GM04504 (cell line): ENCODE measurements at regions not wholly inside any gene's neighbourhood (a gene's known extent, or its start where the extent isn't known, plus 50 kb on each side); places are given as distances from the start of the nearest gene placed in this dataset.
A peak's percentile ranks its signal among the peaks of the same experiment; 100 is the strongest.

Experiments
- DNase-seq: peaks from one replicate; pipeline ENCODE4 v3.0.0-alpha.2; 2012; ENCODE audit warnings: low read depth

DNA sequence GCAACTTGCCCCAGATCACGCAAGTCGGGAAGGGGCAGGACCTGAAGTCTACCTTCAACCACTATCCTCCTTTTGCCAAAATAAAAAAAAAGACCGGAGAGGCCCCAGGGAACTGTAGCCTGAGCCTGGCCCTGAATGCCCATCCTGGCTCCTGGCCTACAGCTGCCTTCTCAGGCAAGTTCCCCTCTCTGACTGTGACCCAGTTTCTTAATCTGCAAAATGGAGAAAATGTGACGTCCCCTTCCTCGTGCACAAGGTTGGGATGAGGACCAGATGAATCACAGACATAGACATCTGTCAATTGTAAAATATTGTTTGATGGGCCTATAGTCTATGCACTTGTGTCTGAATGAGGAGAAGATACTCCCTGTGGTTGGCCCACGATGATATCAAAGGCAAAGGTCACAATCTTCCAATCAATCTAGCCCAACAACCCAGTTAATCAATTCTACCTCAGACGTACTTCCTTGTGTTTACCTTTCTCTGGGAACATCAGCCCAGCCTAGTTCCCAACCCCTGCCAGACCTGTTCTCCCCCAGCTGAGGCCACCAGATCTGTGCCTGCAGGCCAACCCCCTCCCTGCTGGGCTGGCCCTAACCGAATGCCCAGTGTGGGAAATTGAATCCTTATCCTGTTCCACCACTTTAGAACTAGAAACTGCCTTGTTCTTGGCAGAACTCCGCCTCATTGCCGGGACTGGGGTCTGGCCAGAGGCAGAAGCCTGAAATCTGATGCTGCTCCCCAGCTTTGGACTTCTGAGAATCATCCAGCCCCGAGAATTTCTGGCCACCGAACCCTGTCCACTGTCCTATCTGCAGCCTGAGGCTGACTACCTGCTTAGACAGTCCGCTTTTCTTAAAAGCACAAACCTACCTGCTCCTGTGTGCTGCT is 101.8 kb upstream of the LIPC start:
- DNase-seq = no peak

DNA sequence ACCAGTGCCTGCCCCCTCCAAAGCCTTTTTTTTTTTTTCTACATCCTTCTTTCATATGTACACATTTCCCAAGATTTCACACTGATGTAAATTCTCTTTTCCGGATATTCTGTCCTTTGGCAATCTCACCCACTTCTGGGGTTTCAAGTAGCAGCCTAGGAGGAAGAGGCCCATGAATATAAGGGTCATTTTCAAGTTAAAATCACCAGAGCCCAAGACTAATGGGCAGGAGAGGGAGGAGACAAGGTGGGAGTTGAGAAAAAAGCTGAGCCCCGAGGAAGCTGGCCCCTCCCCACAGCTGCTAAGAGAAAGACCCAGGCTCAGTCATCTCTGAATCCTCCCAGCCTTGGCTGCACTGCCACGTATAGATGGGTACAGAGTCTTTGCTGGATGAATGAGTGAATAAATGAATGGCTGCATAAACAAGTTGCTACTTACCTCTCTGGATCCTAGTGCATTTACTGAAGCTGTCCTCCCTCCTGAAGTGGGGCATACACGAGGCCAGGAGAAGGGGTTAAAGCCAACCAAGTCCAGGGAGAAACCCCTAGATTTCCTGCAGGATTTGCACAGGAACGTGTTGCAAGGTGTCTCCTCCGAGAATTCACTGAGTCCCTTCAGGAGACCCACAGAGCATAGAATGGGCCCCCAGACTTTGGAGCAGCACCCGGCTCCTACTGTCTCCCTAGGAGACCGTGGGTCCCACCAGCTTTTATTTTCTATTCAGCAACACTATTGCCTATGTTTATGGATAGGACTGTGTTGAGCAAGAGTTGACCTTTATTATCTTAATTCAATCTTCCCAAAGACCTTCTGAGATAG is 100.8 kb upstream of the LIPC start:
- no peak for DNase-seq

DNA sequence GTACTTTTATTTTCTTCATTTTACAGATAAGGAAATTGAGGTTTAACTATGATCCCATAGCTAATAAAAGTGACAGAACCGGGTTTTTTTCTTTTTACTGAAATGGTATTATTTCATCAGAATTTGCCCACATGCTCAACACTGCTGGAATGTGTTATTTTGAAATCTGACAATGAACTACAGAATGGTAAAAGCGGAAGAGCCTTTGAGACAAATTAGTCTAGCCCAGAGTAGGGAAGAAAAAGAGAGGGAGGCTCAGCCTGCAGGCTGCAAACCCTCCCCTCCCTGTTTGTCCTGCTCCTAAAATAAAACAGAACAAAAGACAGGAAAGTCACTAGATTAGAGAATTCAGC is 100.3 kb upstream of the LIPC start:
- DNase-seq = no peak

DNA sequence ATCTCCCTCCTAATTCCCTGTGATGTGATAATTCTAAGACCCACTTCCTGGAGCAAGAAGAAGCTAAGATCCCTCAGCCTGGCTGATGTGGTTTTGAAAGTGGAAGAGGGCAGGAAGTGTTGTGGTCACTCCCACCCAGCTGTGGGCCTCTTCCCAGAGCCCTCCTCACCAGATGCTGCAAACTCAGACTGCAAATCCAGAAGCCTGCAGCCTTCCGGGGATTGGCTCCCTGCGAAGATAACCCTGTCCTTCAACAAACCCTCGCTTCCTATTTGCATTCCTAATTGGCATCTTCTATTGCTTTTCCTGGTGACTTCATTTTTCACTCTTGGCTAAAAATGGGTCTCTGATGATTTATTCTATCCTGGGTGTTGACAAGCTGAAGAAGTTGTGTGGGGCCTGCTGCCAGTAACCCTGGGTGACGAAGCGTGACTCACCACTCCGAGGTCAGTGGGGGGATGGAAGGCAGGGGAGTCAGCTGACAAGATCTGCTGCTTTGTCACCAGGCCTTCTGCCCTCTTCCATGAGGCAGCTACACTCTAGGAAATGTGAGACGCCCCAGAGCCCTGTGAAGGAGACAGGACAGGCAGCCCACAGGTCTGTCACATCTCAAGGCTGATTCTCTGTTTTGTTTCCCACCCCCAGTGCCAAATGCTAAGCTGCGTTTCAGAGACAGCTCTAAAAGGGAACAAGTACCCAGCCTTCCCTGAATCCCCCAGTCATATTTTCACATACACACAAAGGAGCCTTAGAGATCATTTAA is 99.7 kb upstream of the LIPC start:
- peak; percentile 97 for DNase-seq

DNA sequence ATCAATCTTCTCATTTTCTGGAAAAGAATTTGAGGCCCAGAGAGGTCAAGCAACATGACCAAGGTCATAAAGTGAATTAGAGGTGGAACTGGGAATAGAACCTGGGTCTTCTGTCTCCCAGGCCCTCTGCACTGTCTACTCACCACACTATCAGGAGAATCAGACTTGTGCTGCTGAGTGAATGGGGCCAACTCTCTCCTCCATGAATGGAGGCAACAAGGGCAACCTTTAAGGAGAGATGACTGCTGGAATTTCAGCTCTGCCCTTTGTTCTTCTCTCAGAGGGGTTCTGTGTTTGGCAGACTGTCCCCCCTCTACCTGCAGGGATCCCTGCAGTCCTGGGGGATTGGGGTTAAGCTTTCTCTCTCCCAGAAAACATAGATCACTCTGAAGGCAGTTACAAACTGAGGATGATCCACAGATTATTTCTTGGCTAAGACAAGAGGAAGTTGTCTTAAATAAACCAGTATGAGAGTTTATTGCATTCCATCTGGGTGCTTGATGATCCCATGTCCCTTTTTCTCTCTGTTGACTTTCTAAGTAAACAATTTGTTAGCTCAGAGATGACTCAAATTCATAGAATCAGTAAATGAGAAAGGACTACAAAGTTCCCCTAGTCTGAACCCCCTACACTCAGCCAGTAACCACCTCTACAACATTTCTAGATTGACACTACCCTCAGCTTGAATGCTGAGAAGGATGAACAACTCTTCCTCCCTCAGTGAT is 99.0 kb upstream of the LIPC start:
- peak; percentile 48 for DNase-seq

DNA sequence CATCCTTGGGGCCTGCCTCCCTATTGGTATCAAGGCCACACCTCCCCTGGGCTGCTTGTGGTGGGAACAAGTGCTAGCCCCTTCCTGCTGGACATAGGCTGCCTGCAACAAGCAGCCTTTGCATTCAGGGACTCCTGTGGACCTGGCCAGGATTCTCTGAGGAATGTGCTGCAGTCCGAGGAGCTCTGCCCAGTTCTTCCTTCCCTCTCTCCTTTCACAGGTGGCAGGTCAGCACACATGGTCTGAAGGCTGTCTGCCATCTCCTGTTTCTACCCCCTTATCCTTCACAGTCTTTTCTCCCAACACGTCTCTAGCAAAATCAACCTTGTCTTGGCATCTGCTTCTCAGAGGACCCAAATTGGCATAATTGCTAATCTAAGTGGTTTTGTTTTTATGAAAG is 97.0 kb upstream of the LIPC start:
- no peak for DNase-seq

DNA sequence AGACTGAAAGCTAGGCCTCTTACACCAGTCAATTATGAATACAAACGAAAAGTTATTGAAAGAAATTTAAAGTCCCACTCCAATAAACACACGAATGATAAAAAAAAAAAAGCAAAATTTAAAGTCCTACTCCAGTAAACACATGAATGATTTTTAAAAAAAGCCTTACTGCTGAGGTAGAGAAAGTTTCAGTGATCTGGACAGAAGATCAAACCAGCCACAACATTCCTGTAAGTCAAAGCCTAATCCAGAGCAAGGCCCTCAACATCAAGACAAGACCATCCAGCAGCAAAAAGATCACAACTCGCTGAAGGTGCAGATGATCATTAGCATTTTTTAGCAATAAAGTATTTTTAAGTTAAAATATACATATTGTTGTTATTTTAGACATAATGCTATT is 95.6 kb upstream of the LIPC start:
- DNase-seq = no peak

DNA sequence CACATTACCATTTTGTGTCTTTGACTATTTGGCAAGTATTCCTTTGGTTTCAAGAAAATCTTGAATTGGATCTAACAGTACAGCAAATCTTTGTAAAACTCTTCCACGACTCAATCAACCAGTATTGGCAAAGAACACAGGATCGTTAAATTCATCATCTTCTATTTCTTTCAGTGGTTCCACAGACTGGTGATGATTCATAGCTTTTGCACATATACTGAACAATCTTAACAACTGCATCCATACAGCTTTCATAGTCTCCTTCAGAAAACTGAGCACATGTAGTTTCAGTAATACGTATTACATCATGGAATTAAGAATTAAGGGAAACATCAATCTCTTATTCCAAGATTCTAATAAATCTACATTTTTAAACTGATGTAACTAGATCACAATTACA is 91.6 kb upstream of the LIPC start:
- no peak for DNase-seq

DNA sequence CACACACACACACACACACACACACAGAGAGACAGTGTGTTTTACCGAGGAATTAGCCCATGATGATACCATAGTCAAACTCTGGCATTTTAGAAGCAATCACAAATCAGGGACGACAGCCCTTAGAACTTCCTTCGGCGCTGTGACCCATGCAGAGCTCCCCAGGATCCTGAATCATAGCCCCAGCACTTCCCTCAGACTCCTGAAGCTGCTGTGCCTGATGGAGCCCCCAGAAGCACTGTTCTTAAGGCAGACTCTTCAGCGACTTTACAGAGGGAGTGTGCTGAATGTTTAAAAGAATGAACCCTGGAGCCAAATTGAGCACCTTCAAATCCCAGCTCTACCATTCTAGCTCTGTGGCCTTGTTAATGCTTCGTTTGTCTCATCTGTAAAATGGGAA is 89.3 kb upstream of the LIPC start:
- DNase-seq = no peak

DNA sequence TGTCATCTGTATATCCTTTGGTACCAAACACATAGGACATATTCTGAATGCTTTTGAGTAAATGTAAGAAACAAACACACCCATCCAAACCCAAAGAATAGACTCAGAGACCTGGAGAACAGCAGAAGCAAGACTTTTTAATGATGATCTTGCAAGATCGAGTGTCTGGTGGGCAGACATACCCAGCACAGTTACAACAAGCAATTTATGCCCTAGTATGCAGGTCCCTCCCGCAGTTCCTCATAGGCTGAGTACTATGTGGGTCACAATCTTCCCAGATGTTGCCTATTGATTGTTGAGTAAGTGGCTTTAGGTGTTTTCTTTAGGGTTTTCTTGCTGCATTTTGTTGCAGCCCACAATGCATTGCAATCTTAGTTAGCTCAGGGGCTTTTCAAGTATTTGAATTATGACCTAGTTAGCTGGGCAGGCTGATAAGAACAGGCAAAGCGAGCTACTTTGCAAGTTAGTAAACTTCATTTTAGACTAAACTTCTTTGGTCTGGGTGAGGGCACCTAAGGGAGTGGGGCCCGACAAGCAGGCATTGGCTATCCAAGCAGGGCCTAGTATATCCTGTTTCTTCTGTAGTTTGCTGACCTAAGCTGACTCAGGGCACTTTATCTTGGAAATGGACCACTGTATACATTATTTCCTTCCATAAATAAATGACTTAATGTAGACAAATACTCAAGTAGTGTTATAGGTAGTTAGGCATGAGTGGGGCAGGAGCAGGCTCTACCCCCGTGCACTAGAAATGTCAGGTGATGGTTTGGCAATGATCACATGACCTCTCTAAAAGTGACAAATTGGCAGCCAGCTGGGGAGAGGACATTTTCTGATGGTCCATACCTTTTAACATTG is 87.3 kb upstream of the LIPC start:
- DNase-seq = no peak

DNA sequence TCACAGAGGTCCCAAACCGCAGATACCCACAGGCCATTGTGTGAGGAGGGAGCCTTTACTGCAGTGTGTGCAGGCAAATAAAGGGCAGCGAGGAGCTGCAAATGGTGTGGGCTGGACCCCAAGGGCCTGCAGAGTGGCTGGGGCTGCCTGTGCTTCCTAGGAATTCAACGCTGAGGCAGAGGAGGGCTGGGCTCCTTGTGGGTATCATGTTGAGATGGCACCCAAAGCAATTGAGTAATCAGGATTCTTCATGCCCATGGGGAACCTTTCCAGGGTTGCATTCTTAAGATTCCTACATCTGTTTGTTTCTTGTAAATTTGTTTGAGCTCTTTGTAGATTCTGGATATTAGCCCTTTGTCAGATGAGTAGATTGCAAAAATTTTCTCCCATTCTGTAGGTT is 85.4 kb upstream of the LIPC start:
- DNase-seq = peak; percentile 47

DNA sequence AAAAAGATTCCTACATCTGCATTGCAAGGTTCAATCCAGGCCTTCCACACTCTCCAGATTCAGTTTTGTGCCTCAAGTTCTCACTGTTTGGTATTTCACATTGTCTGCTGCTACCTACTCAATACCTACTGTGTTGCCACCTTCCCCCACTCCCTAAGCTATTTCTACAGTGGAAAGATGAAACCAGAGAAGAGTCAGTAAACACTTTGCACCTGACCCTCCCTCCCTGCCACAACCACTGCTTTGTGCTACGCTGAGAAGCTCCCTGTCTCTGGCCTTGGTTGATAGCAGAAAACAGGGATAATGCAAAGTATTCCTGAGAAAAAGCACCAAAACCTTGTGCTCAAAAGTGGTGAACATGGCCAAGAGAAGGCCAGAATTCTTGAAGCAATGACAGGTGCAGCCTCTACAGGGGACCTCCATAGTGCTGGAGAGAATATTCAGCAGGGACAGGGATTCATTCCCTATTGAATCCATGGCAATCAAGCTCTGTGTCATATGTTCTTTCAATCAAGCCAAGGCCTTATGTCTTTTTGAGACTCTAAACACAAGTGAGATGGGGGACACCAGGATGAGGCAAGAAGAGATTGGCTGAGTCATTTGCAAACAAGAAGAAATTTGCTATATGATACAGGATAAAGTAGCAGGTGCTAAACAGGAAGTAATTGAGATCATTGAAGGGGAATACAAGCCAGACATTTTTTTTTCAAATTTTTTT is 83.5 kb upstream of the LIPC start:
- no peak for DNase-seq

DNA sequence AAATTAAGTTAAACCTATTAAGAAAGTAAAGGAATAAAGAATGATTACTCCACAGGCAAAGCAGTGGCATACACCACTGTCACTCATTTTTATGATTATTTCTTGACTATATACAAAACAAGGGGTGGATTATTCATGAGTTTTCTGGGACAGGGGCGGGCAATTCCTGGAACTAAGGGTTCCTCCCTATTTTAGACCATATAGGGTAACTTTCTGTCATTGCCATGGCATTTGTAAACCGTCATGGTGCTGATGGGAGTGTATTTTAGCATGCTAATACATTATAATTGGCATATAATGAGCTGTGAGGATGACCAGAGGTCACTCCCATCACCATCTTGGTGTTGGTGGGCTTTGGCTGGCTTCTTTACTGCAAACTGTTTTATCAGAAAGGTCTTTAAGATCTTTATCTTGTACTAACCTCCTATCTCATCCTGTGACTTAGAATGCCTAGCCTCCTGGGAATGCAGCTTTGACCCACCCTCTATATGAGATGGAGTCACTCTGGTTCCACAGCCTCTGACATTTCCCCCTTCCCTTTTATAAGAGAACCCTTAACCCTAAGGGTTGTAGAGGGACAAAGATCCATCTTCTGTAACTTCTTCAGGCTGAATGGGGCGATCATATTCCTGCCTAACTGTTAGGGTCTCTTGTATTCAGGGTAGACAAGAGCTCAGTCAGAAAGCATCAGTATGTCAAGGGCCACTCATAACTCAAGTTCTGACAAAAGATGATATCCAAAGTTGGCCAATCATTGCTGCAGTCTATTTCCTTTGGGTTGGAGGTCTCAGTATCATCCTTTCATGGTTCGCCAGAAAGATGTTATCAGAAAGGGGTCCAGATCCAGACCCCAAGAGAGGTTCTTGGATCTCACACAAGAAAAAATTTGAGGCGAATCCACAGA is 79.5 kb upstream of the LIPC start:
- no peak for DNase-seq

DNA sequence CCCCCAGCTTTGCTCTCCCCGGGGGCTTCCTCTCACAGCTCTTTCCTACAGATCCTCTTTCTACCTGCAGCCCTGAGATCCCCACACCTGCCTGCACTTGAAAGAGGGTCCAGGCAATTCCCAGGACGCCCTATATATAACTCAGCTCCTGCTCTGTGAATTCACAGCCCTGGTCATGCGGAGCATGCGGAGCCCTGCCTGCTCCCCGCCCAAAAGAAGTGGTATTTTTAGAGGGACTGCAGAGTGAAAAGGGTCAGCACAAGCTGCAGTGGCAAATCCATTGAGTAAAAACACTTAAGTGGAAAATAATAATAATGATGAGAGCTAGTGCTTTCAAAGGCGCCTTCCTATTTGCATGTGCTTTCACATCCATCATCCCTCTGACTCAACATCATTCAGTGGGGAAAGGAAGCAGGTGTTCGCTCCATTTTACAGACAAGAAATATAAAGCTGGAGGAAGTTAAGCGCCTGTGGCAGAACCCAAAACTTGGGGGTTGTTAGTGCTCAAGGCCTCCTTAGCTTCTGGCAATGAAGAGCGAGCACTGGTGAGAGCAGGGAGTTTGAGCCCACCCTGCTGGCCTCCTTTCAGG is 76.3 kb upstream of the LIPC start:
- DNase-seq = no peak

DNA sequence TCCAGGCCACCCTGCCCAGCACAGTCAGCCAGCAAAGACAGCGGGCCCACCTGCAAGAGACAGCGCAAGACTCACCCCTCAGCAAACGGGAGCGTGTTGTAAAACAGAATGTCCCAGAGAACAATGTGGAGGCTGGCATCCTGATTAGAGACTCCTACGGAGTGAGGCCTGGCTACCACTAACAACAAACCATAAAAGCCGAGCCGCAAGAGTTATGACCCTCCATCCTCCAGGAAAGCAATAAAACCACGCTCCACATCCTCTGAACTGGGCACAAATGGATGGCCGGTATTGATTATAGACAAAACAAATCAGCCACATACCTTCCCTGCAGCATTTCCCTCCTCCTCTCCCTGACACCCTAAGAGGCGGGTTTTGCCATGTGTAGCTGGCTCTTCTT is 75.8 kb upstream of the LIPC start:
- DNase-seq = no peak

DNA sequence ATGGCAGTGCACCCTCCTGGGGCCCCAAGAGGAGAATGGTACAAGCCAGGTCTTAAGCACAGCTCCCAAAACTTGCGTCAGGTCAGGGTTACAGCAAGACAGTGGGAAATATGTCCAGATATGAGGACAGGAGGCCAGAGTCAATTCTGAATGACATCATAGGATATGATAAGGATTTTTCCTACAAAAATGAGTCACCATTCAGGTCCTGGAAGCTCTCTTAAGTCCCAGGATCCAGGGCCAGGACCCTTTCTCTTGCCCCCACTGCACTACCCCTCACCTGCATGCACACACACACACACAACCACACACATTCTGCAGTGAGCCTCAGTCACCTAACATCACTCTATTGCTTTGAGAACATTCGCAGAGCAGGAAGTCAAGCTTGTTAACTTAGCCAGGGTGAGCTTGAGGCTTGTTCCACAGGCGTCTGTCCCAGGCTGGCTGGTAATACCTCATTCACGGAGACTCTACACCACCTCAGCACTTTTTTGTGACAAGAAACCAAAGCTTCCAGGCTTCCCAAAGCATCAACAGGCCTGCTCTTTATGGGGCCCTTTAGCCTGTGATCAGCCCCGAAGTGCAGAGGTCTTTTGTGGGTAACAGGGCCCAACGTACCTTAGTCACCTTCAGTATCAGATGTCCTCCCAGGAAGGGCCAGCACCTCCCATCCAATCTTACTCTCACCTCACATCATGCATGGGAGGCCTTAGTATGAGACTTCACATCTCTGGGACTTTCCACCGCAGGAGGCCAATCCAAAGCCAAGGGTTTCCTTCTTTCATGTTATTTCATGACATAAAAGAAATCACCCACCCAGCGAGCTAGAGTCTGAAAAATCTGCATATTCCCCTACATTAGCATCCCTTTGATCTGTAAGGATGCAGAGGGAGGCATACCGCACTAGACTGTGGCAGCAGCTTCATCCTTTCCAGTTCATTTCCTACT is 74.0 kb upstream of the LIPC start:
- no peak for DNase-seq

DNA sequence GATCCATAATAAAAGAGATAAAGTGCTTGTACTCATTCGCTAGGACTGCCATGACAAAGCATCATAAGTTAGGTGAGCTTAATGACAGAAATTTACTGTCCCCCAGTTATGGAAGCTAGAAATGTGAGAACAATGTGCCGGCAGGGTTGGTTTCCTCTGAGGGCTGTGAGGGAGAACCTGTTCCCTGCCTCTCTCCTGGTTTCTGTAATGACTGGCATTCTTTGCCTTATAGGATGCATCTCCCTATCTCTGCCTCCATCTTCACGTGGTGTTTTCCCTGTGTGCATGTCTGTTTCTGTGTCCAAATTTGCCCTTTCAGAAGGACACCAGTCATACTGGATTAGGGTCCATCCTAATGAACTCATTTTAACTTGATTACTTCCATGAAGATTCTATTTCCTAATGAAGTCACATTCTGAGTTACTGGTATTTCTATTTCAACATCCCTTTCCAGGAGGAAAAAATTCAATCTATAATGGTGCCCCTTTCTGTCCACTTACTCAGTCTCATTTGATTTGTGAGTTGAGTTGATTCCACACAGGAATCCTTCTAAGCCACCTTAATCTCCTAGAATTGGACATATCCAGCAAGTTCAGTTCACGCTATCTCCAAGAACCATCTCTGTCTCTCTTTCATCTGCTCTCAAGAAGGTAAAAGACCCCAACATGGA is 71.2 kb upstream of the LIPC start:
- DNase-seq = no peak
